RWPE2 (cell line): ENCODE measurements at regions not wholly inside any gene's neighbourhood (a gene's known extent, or its start where the extent isn't known, plus 50 kb on each side); places are given as distances from the start of the nearest gene placed in this dataset.

ENCODE experiments used
- ATAC-seq: fragments of 200-7000 bp; cut with Tn5 transposase; 3 replicates; pipeline ENCODE4 v1.9.1; 2021; ENCODE audit warnings: low read depth
- DNase-seq: peaks from one replicate; pipeline ENCODE4 v3.0.0-alpha.2; 2020; ENCODE audit warnings: low spot score
- H3K27ac ChIP-seq: fragments of 450-650 bp; 2 replicates; pipeline ENCODE4 v1.5.1; 2017; ENCODE audit warnings: mild to moderate bottlenecking; ENCODE audit not compliant: poor library complexity, severe bottlenecking
- H3K27me3 ChIP-seq: fragments of 250-450 bp; sonication (Bioruptor Pico); 2 replicates; pipeline ENCODE4 v1.5.1; 2021; ENCODE audit warnings: mild to moderate bottlenecking, moderate library complexity; ENCODE audit not compliant: insufficient read depth, poor library complexity, severe bottlenecking
- H3K36me3 ChIP-seq: fragments of 250-450 bp; sonication (Bioruptor Pico); 2 replicates; pipeline ENCODE4 v1.5.1; 2020; ENCODE audit warnings: low read depth, mild to moderate bottlenecking, moderate library complexity
- H3K4me1 ChIP-seq: fragments of 250-450 bp; sonication (Bioruptor Pico); 2 replicates; pipeline ENCODE4 v1.5.1; 2021; ENCODE audit warnings: mild to moderate bottlenecking, moderate library complexity; ENCODE audit not compliant: insufficient read depth, poor library complexity, severe bottlenecking
- H3K4me3 ChIP-seq: fragments of 250-450 bp; sonication (Bioruptor Pico); 2 replicates; pipeline ENCODE4 v1.5.1; 2021; ENCODE audit warnings: mild to moderate bottlenecking, moderate library complexity; ENCODE audit not compliant: severe bottlenecking
- H3K9me3 ChIP-seq: fragments of 250-450 bp; sonication (Bioruptor Pico); 2 replicates; pipeline ENCODE4 v1.5.1; 2021; ENCODE audit warnings: mild to moderate bottlenecking, moderate library complexity; ENCODE audit not compliant: severe bottlenecking
- CTCF ChIP-seq: fragments of 450-650 bp; IDR thresholded peaks from one replicate; pipeline ENCODE4 v1.5.1; 2017; ENCODE audit warnings: mild to moderate bottlenecking, moderate library complexity; ENCODE audit not compliant: poor library complexity, severe bottlenecking

GRCh38 chr16:80033783-80034468 lies 433.4 kb upstream of the MAF start:
- no peaks in the 10 kb centered on the region for H3K36me3 ChIP-seq
- no peak for TF ChIP-seq CTCF
- no peak overlapping the region for H3K4me3 ChIP-seq
- no peaks in the 10 kb centered on the region for H3K4me1 ChIP-seq
- ATAC-seq (no peak), DNase-seq (no peak)
- no peak overlapping the region for H3K27ac ChIP-seq
- H3K27me3 ChIP-seq: no peaks in the 10 kb centered on the region
- peaks cover 6% of the 10 kb centered on the region for H3K9me3 ChIP-seq

- no peak for DNase-seq
- Histone ChIP-seq H3K4me3 (no peak overlapping the region), H3K36me3 (no peaks in the 10 kb centered on the region), H3K9me3 (peaks cover 6% of the 10 kb centered on the region), H3K4me1 (peaks cover 22% of the 10 kb centered on the region), H3K27ac (no peak overlapping the region), H3K27me3 (no peaks in the 10 kb centered on the region)
- no peak for ATAC-seq
- no peak for TF ChIP-seq CTCF
Observed at GRCh38 chr16:80029761-80030481, 429.4 kb upstream of the MAF start.

- DNase-seq (no peak), ATAC-seq (no peak)
- H3K27ac ChIP-seq: no peak overlapping the region
- TF ChIP-seq CTCF: no peak
- peaks cover 23% of the 10 kb centered on the region for H3K4me1 ChIP-seq
- peaks cover 6% of the 10 kb centered on the region for H3K9me3 ChIP-seq
- H3K36me3 ChIP-seq: no peaks in the 10 kb centered on the region
- no peaks in the 10 kb centered on the region for H3K27me3 ChIP-seq
- no peak overlapping the region for H3K4me3 ChIP-seq
Observed at GRCh38 chr16:80029381-80029630, 428.8 kb upstream of the MAF start.

- DNase-seq (no peak), ATAC-seq (no peak)
- H3K27ac ChIP-seq: peak overlapping the region; percentile 88
- H3K36me3 ChIP-seq: no peaks in the 10 kb centered on the region
- TF ChIP-seq CTCF: no peak
- no peaks in the 10 kb centered on the region for H3K27me3 ChIP-seq
- no peak overlapping the region for H3K4me3 ChIP-seq
- peaks cover 26% of the 10 kb centered on the region for H3K4me1 ChIP-seq
- peaks cover 5% of the 10 kb centered on the region for H3K9me3 ChIP-seq
Observed at GRCh38 chr16:80028581-80029380, 428.2 kb upstream of the MAF start.
